GM21619 (cell line): ENCODE measurements at regions not wholly inside any gene's neighbourhood (a gene's known extent, or its start where the extent isn't known, plus 50 kb on each side); places are given as distances from the start of the nearest gene placed in this dataset.

Experiments
- ATAC-seq: cut with Tn5 transposase; IDR thresholded peaks from one replicate; pipeline ENCODE4 v1.9.1; 2021; ENCODE audit not compliant: unreplicated experiment

GRCh38 chr6:54632984-54633565, 213.5 kb upstream of the FAM83B start:
- ATAC-seq: no peak

- no peak for ATAC-seq
These were observed 213.0 kb upstream of the FAM83B start for GRCh38 chr6:54633601-54634000.

GRCh38 chr6:54640911-54641310, 205.7 kb upstream of the FAM83B start:
- ATAC-seq: no peak

- ATAC-seq: no peak
These were observed 200.3 kb upstream of the FAM83B start for GRCh38 chr6:54646069-54646950.

GRCh38 chr6:54646951-54647664, 199.5 kb upstream of the FAM83B start:
- ATAC-seq: no peak

GRCh38 chr6:54654381-54654780, 192.2 kb upstream of the FAM83B start:
- ATAC-seq: no peak

GRCh38 chr6:54655162-54655561, 191.4 kb upstream of the FAM83B start:
- ATAC-seq: no peak

GRCh38 chr6:54665278-54665677, 181.3 kb upstream of the FAM83B start:
- ATAC-seq: no peak

- no peak for ATAC-seq
These were observed 166.0 kb upstream of the FAM83B start for GRCh38 chr6:54680531-54680930.

GRCh38 chr6:54681267-54681666, 165.3 kb upstream of the FAM83B start:
- ATAC-seq: no peak

- ATAC-seq: no peak
These were observed 164.6 kb upstream of the FAM83B start for GRCh38 chr6:54681987-54682386.

- ATAC-seq: no peak
These were observed 157.0 kb upstream of the FAM83B start for GRCh38 chr6:54689620-54690019.

GRCh38 chr6:54690596-54690995, 156.0 kb upstream of the FAM83B start:
- ATAC-seq: no peak

- no peak for ATAC-seq
These were observed 151.5 kb upstream of the FAM83B start for GRCh38 chr6:54694928-54695532.

- ATAC-seq: no peak
These were observed 150.8 kb upstream of the FAM83B start for GRCh38 chr6:54695815-54696214.

GRCh38 chr6:54697424-54697823, 149.1 kb upstream of the FAM83B start:
- no peak for ATAC-seq

- ATAC-seq: no peak
These were observed 147.6 kb upstream of the FAM83B start for GRCh38 chr6:54698974-54699373.

GRCh38 chr6:54700158-54700557, 146.4 kb upstream of the FAM83B start:
- ATAC-seq: no peak

GRCh38 chr6:54702772-54703171, 143.8 kb upstream of the FAM83B start:
- no peak for ATAC-seq

- no peak for ATAC-seq
These were observed 140.2 kb upstream of the FAM83B start for GRCh38 chr6:54706391-54706790.

GRCh38 chr6:54706844-54707605, 139.5 kb upstream of the FAM83B start:
- no peak for ATAC-seq
